DOHH2 (cell line): ENCODE measurements at regions not wholly inside any gene's neighbourhood (a gene's known extent, or its start where the extent isn't known, plus 50 kb on each side); places are given as distances from the start of the nearest gene placed in this dataset.

ENCODE experiments used
- H3F3A ChIP-seq: fragments of 200-600 bp; sonication (generic), shearing (Covaris generic); 2 replicates; pipeline ENCODE4 v1.6.0; 2016; ENCODE audit warnings: antibody characterized with exemption, mild to moderate bottlenecking; ENCODE audit not compliant: control insufficient read depth, insufficient read depth
- H3K27ac ChIP-seq: fragments of 200-600 bp; sonication (generic); 2 replicates; pipeline ENCODE4 v1.5.1; 2014; ENCODE audit warnings: low read depth, mild to moderate bottlenecking, low read length, moderate library complexity
- H3K27me3 ChIP-seq: fragments of 200-600 bp; sonication (generic); 2 replicates; pipeline ENCODE4 v1.6.1; 2014; ENCODE audit warnings: mild to moderate bottlenecking, low read length, mixed read lengths; ENCODE audit not compliant: control insufficient read depth
- H3K36me3 ChIP-seq: fragments of 200-600 bp; sonication (generic); 2 replicates; pipeline ENCODE4 v1.6.1; 2014; ENCODE audit warnings: mild to moderate bottlenecking, low read length, moderate library complexity, mixed read lengths; ENCODE audit not compliant: control insufficient read depth
- H3K4me1 ChIP-seq: fragments of 200-600 bp; sonication (generic); 2 replicates; pipeline ENCODE4 v1.6.1; 2014; ENCODE audit warnings: mild to moderate bottlenecking, low read length, mixed read lengths; ENCODE audit not compliant: control insufficient read depth
- H3K4me2 ChIP-seq: fragments of 200-600 bp; sonication (generic); 2 replicates; pipeline ENCODE4 v1.6.0; 2014; ENCODE audit warnings: mild to moderate bottlenecking, low read length, moderate library complexity
- H3K4me3 ChIP-seq: fragments of 200-600 bp; sonication (generic); 2 replicates; pipeline ENCODE4 v1.5.1; 2014; ENCODE audit warnings: mild to moderate bottlenecking, low read length, mixed read lengths
- H3K79me2 ChIP-seq: fragments of 200-600 bp; sonication (generic); 2 replicates; pipeline ENCODE4 v1.6.1; 2014; ENCODE audit warnings: mild to moderate bottlenecking, low read length, mixed read lengths; ENCODE audit not compliant: control insufficient read depth
- H3K9me2 ChIP-seq: fragments of 200-600 bp; sonication (generic); replicated peaks from 2 replicates; pipeline ENCODE4 v1.6.1; 2014; ENCODE audit warnings: mild to moderate bottlenecking, low read length, mixed read lengths; ENCODE audit not compliant: control insufficient read depth
- H3K9me3 ChIP-seq: fragments of 200-600 bp; sonication (generic); 2 replicates; pipeline ENCODE4 v1.6.1; 2014; ENCODE audit warnings: antibody characterized with exemption, low read length, mixed read lengths; ENCODE audit not compliant: control insufficient read depth, insufficient read depth
- H4K20me1 ChIP-seq: fragments of 200-600 bp; sonication (generic); 2 replicates; pipeline ENCODE4 v1.6.0; 2014; ENCODE audit warnings: low read depth, mild to moderate bottlenecking, antibody characterized with exemption, low read length, moderate library complexity; ENCODE audit not compliant: control insufficient read depth, insufficient read depth
- EZH2phosphoT487 ChIP-seq: fragments of 200-600 bp; sonication (generic); IDR thresholded peaks from 2 replicates; pipeline ENCODE4 v1.6.1; 2017; ENCODE audit warnings: borderline replicate concordance, mild to moderate bottlenecking, antibody characterized with exemption, low read length, moderate library complexity, mixed read lengths
- TF ChIP-seq, protein P1 (sequence below): fragments of 200-600 bp; sonication (generic); IDR thresholded peaks from one replicate; pipeline ENCODE4 v1.5.1; 2014; ENCODE audit warnings: antibody characterized with exemption, mild to moderate bottlenecking, low read depth, low read length; ENCODE audit not compliant: poor library complexity, severe bottlenecking

DNA sequence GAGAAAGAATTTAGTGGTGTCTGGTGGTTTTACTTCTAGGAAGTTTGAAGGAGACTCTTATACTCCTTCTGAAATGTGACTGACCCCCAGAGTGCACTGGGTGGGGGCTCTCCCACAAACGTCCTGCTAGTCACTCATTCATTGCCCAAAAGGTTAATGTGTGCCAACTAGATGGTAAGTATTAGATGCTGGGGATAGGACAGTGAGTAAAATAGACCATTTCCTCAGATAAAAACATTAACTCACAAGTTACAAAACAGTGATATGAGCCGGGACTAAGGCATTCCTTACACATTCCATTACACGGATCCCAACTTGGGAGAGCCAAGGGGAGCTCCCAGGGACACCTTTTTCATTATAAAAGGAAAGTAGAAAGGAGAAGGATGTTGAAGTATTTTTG lies 185.1 kb downstream of the ATXN7L3B start:
- Histone ChIP-seq H3K4me1 (no peaks in the 10 kb centered on the region), H3F3A (no peaks in the 10 kb centered on the region), H3K79me2 (no peaks in the 10 kb centered on the region), H4K20me1 (no peaks in the 10 kb centered on the region), H3K9me2 (no peaks in the 10 kb centered on the region), H3K27me3 (no peaks in the 10 kb centered on the region), H3K9me3 (no peaks in the 10 kb centered on the region), H3K27ac (no peak overlapping the region), H3K4me2 (no peak overlapping the region), H3K36me3 (no peaks in the 10 kb centered on the region), H3K4me3 (no peak overlapping the region)
- TF ChIP-seq, protein P1, sequence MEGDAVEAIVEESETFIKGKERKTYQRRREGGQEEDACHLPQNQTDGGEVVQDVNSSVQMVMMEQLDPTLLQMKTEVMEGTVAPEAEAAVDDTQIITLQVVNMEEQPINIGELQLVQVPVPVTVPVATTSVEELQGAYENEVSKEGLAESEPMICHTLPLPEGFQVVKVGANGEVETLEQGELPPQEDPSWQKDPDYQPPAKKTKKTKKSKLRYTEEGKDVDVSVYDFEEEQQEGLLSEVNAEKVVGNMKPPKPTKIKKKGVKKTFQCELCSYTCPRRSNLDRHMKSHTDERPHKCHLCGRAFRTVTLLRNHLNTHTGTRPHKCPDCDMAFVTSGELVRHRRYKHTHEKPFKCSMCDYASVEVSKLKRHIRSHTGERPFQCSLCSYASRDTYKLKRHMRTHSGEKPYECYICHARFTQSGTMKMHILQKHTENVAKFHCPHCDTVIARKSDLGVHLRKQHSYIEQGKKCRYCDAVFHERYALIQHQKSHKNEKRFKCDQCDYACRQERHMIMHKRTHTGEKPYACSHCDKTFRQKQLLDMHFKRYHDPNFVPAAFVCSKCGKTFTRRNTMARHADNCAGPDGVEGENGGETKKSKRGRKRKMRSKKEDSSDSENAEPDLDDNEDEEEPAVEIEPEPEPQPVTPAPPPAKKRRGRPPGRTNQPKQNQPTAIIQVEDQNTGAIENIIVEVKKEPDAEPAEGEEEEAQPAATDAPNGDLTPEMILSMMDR = no peak
- no peak for TF ChIP-seq EZH2phosphoT487

DNA sequence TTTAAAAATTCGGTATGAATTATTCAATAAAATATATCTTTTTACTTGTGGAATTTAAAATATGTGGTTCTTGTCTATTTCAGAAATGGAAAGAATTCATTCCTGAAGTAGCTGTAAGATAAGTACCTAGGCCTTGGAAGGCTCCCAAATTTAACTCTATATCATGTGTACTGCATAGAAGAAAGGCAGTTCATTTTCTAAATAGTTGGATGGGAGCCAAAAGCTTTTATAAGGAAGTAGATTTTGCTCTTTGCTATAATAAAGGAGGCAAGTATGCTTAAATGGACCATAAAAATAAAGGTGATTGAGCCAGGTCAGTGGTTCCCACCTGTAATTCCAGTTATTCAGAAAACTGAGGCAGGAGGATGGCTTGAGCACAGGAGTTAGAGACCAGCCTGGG lies 187.5 kb downstream of the ATXN7L3B start:
- H4K20me1 ChIP-seq = no peaks in the 10 kb centered on the region
- H3K4me3 ChIP-seq = no peak overlapping the region
- no peaks in the 10 kb centered on the region for H3K9me2 ChIP-seq
- H3K9me3 ChIP-seq = no peaks in the 10 kb centered on the region
- no peak overlapping the region for H3K4me2 ChIP-seq
- TF ChIP-seq, protein P1 = no peak
- TF ChIP-seq EZH2phosphoT487 = no peak
- H3F3A ChIP-seq = no peaks in the 10 kb centered on the region
- H3K79me2 ChIP-seq = no peaks in the 10 kb centered on the region
- H3K4me1 ChIP-seq = no peaks in the 10 kb centered on the region
- no peaks in the 10 kb centered on the region for H3K36me3 ChIP-seq
- H3K27me3 ChIP-seq = no peaks in the 10 kb centered on the region
- H3K27ac ChIP-seq = no peak overlapping the region

DNA sequence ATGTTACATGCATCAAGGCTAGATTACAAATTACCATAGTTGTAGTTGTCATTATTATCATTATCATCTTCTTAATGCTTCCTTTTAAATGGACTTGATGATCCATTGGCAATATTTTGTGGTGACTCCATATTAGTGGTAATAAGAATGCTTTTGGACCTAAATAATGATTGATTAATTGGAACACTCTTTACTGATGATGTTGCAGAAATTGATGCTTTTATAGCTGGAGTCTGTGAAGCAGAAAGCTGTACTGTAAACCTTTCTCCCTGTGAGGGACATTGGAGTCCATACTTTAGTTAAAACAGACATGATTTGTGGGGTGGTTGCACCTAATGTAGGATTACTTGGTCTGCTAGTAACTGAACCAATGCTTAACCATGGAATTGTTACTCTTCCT lies 190.4 kb downstream of the ATXN7L3B start:
- Histone ChIP-seq H4K20me1 (no peaks in the 10 kb centered on the region), H3F3A (no peaks in the 10 kb centered on the region), H3K4me2 (no peak overlapping the region), H3K36me3 (no peaks in the 10 kb centered on the region), H3K9me3 (no peaks in the 10 kb centered on the region), H3K79me2 (no peaks in the 10 kb centered on the region), H3K4me3 (no peak overlapping the region), H3K9me2 (no peaks in the 10 kb centered on the region), H3K27ac (no peak overlapping the region), H3K4me1 (no peaks in the 10 kb centered on the region), H3K27me3 (no peaks in the 10 kb centered on the region; the same call in 1 of the 2 replicates)
- no peak for TF ChIP-seq EZH2phosphoT487
- TF ChIP-seq, protein P1 = no peak
